ENCODE measurements at regions not wholly inside any gene's neighbourhood (a gene's known extent, or its start where the extent isn't known, plus 50 kb on each side); places are given as distances from the start of the nearest gene placed in this dataset.

DNA sequence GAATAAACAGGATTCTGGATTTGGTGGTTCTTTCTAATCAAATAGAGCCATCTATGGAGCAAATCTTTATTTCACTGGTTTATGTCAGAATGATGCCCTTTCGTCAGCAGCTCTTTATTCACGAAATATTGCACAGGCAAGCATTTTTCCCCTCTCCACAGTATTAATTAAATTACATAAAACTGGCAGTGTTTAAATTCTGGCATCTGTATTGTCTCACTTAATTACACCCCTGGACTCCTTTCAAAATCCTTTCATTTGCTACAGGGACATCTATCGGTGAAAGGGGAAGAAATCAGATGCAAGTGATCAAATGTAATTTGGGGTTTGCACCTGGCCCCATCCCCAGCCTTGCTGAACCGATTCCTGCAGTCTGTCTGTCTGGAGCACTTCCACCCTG lies 801.9 kb downstream of the QKI start:
- no peaks in the 10 kb centered on the region for H3K36me3 Mint-ChIP-seq (ENCODE audit: insufficient read depth, unreplicated experiment)
- TF ChIP-seq, protein P1, sequence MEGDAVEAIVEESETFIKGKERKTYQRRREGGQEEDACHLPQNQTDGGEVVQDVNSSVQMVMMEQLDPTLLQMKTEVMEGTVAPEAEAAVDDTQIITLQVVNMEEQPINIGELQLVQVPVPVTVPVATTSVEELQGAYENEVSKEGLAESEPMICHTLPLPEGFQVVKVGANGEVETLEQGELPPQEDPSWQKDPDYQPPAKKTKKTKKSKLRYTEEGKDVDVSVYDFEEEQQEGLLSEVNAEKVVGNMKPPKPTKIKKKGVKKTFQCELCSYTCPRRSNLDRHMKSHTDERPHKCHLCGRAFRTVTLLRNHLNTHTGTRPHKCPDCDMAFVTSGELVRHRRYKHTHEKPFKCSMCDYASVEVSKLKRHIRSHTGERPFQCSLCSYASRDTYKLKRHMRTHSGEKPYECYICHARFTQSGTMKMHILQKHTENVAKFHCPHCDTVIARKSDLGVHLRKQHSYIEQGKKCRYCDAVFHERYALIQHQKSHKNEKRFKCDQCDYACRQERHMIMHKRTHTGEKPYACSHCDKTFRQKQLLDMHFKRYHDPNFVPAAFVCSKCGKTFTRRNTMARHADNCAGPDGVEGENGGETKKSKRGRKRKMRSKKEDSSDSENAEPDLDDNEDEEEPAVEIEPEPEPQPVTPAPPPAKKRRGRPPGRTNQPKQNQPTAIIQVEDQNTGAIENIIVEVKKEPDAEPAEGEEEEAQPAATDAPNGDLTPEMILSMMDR (IDR thresholded peaks at IDR 0.05; ENCODE audit: unreplicated experiment) = no peak
- H3K4me3 Mint-ChIP-seq (ENCODE audit: unreplicated experiment) = no peak overlapping the region
- CTCF ChIA-PET = interaction anchor here (0.6 to 1.2 kb wide), 3 partner anchors 24 to 97 kb away, joined by 3 to 4 read pairs (median 3); no protein-coding TSS in a partner anchor
- intact Hi-C loops (cut with micrococcal nuclease) = no loop called here
- POLR2A ChIA-PET = interaction anchor here (0.8 to 1.1 kb wide), 2 partner anchors 19 to 787 kb away, joined by 3 to 5 read pairs; no protein-coding TSS in a partner anchor
- no peak overlapping the region for H3K27ac Mint-ChIP-seq (ENCODE audit: low read depth, unreplicated experiment)
- no TSS peak for BruUV-seq (replicated peaks)
- no peaks in the 10 kb centered on the region for H3K4me1 Mint-ChIP-seq (ENCODE audit: insufficient read depth, unreplicated experiment)
- no peaks in the 10 kb centered on the region for H3K27me3 Mint-ChIP-seq (ENCODE audit: insufficient read depth, unreplicated experiment)
- no peak for DNase-seq (ENCODE audit: unreplicated experiment)
- H3K9me3 Mint-ChIP-seq (ENCODE audit: unreplicated experiment) = peaks cover 7% of the 10 kb centered on the region

DNA sequence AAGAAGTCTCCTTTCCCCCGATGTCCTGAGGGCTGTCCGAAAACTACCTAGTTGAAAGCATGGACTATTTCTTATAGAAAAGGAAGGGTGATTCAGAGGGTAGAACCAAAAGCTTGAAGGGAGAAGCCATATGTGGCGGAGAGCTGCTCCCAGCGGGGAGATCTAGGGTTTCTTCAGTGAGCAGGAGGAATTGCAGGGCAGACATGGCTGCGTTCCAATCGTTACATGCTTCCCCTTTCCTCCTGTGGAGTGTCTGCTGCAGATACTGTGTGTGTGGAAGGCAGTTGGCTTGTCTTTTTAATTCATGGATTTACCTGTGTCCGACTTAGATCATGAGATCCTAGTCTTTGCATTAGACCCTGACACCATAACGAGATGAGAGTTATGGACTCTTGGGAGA lies 799.5 kb downstream of the QKI start:
- DNase-seq (ENCODE audit: unreplicated experiment) = no peak
- peaks cover 7% of the 10 kb centered on the region for H3K9me3 Mint-ChIP-seq (ENCODE audit: unreplicated experiment)
- no peaks in the 10 kb centered on the region for H3K36me3 Mint-ChIP-seq (ENCODE audit: insufficient read depth, unreplicated experiment)
- no peaks in the 10 kb centered on the region for H3K27me3 Mint-ChIP-seq (ENCODE audit: insufficient read depth, unreplicated experiment)
- ChIA-PET CTCF (interaction anchor here (0.6 to 0.8 kb wide), 2 partner anchors 8 to 479 kb away, joined by 3 read pairs; no protein-coding TSS in a partner anchor), POLR2A (no interaction called here)
- H3K27ac Mint-ChIP-seq (ENCODE audit: low read depth, unreplicated experiment) = no peak overlapping the region
- TF ChIP-seq, protein P1 (IDR thresholded peaks at IDR 0.05; ENCODE audit: unreplicated experiment) = no peak
- intact Hi-C loops (cut with micrococcal nuclease) = no loop called here
- no peak overlapping the region for H3K4me3 Mint-ChIP-seq (ENCODE audit: unreplicated experiment)
- no peaks in the 10 kb centered on the region for H3K4me1 Mint-ChIP-seq (ENCODE audit: insufficient read depth, unreplicated experiment)
- no TSS peak for BruUV-seq (replicated peaks)

DNA sequence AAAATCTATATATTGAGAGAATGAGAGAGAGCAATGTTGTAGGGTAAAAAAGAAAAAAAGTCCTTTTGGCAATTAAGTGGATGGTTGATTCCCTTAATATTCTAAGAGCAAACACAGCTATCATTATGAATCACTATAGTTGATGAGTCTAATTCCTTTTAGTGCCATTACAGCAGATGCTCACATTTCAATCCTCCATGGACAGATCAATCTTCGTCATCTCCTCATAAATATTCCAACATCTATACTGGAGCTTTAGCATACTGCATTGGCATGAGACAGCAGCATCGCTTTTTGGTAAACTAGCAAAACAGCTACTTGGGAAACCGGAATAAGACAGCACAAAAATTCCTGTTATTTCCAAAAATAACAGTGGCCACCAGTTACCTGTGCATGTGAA lies 796.7 kb downstream of the QKI start:
- CTCF ChIA-PET = no interaction called here
- TF ChIP-seq, protein P1 (IDR thresholded peaks at IDR 0.05; ENCODE audit: unreplicated experiment) = no peak
- POLR2A ChIA-PET = no interaction called here
- BruUV-seq (replicated peaks) = no TSS peak
- Mint-ChIP-seq H3K4me1 (ENCODE audit: insufficient read depth, unreplicated experiment) (no peaks in the 10 kb centered on the region), H3K4me3 (ENCODE audit: unreplicated experiment) (no peak overlapping the region), H3K9me3 (ENCODE audit: unreplicated experiment) (peaks cover 7% of the 10 kb centered on the region), H3K27ac (ENCODE audit: low read depth, unreplicated experiment) (no peak overlapping the region), H3K36me3 (ENCODE audit: insufficient read depth, unreplicated experiment) (no peaks in the 10 kb centered on the region), H3K27me3 (ENCODE audit: insufficient read depth, unreplicated experiment) (no peaks in the 10 kb centered on the region)
- DNase-seq (ENCODE audit: unreplicated experiment) = no peak
- intact Hi-C loops (cut with micrococcal nuclease) = no loop called here

DNA sequence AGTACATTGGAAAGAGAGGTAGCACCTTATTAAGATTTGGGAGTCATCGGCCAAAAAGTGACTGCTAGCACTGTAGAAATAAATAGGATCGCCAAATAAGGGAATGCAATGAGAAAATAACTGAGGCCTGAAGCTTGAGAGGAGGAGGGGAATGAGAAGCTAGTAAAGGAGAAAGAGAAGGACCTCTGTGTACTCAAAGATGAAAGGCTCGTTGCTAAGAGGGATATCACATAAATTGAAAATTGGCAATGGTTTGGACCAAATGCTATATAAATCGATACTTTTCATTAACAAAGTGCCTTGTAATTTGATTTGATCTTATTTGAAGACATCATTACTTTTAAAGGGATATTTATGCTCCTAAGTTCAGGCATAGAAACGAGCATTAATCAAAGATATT lies 796.3 kb downstream of the QKI start:
- POLR2A ChIA-PET = no interaction called here
- intact Hi-C loops (cut with micrococcal nuclease) = no loop called here
- H3K4me3 Mint-ChIP-seq (ENCODE audit: unreplicated experiment) = no peak overlapping the region

More for the DNA sequence above, 796.3 kb downstream of the QKI start:
- TF ChIP-seq, protein P1 (IDR thresholded peaks at IDR 0.05; ENCODE audit: unreplicated experiment) = no peak
- Mint-ChIP-seq H3K9me3 (ENCODE audit: unreplicated experiment) (peaks cover 7% of the 10 kb centered on the region), H3K36me3 (ENCODE audit: insufficient read depth, unreplicated experiment) (no peaks in the 10 kb centered on the region), H3K27me3 (ENCODE audit: insufficient read depth, unreplicated experiment) (no peaks in the 10 kb centered on the region), H3K4me1 (ENCODE audit: insufficient read depth, unreplicated experiment) (no peaks in the 10 kb centered on the region), H3K27ac (ENCODE audit: low read depth, unreplicated experiment) (no peak overlapping the region)
- no TSS peak for BruUV-seq (replicated peaks)
- CTCF ChIA-PET = no interaction called here
- DNase-seq (ENCODE audit: unreplicated experiment) = no peak
